KG1 (cell line): ENCODE measurements at regions not wholly inside any gene's neighbourhood (a gene's known extent, or its start where the extent isn't known, plus 50 kb on each side); places are given as distances from the start of the nearest gene placed in this dataset.

Experiments
- DNase-seq: peaks from one replicate; lab custom pipeline; 2025; lab: John Stamatoyannopoulos, UW

DNA sequence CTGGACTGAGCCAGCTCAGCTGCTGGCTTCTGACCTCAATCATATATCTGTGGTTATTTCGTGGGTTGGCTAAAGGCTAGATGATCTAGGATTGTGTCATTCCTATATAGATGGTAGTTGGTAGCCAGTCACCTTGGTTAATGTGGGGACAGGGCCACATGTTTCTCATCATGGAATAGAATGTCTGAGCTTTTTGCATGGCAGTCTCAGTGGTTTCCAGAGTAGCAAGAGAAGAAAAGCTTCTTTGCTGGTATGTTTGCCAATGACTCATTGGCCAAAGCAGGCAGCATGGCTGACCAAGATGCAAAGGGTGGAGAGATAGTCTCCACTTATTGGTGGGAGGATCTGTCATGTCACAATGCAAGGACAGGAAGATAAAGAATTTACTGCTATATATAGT is 746.4 kb upstream of the FLRT2 start:
- DNase-seq = no peak

DNA sequence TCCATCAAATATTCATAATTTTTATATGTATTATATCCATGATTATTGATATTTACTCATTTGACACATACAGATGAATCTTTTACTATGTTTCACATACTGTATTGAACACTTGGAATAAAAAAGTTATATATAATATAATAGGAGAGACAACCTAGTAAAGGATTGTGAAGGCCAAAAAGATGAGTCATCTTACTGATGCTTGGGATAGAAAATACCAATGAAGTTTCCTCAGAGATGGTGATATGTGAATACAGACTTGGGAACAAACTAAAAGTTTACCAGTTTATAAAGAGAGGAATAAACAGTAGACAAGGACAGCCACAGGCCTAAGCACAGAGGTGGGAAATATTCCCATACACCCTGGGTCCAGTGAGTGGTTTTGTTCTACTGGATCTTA is 743.9 kb upstream of the FLRT2 start:
- no peak for DNase-seq

DNA sequence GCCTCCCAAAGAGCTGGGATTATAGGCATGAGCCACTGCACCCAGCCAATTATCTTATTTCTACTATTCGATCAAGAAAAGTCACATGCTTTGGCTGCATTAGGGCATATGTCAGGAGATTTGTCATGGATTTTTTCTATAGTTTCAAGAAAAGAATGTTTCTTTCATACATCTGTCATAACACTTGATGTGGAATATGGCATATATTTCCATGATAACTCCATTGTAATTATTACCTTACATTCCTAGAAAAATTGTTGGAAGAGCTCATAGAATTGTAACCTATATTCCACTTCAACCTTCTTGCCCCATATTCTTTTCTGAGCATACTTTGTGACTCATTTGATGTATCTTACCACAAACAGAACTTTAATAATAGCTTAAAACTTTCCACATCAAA is 740.9 kb upstream of the FLRT2 start:
- DNase-seq = no peak

DNA sequence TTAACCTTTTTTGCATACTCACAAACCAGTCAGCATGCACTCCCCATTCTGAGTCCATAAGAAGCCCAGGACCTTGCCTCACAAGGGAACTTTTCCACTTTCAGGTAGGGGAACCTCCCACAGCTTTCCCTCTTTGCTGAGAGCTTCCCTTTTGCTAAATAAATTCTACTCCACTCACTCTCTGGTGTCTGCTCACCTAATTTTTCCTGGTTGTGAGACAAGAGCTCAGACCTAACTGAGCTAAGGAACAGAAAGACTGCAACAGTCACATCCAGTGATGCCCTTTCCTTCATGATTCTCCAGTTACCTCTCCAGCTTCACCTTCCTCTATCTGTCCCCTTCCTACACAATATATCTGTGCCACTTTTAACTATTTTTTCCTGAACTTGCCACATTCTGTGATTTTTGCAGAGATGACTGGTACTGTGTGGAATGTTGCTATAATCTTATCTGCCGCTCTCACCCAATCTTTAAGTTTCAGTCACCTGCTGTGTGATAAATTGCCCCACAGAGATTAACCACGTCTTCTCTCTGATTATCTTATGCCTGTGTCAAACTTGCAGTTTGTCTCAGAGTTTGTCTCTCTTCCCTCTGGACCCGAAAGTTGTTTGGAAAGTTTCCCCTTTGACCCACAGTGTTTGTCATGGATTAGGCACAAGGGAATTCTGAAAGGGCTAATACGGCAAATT is 737.1 kb upstream of the FLRT2 start:
- no peak for DNase-seq

DNA sequence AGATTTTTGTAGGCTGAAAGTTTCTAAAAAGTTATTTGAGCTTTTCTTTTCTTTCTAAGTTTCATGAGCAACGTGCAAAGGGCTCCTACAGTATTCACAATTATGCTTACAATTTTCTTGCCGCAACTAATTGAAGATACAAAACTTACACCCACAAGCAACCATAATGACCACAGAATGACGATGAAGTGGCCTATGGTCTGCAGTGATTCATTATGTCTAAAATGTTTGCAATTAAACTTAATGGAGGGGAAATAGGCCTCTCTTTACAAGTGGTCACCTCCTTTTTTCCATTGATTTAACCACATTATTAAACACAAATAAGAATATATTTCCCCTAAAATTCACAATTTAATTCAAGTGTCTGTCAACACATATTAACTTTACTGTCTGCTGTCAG is 732.6 kb upstream of the FLRT2 start:
- no peak for DNase-seq

DNA sequence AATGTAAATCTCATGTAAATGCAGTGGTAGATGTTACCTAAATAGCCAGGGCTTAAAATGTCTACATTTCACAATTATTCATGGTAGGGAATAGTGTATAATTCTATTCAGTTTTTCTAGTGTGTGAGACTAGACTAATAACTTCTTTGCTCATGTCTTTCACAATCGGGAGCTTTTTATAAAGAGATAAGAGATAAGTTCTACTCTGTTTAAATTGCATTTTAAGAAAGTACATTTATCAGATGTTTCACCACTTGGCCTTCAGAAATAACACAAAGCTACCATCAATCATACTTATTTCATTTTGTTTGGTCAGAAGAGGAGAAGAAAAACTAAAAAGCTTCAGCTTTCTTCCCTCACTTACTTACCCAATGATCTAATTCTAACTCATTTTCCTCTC is 725.5 kb upstream of the FLRT2 start:
- DNase-seq = no peak

DNA sequence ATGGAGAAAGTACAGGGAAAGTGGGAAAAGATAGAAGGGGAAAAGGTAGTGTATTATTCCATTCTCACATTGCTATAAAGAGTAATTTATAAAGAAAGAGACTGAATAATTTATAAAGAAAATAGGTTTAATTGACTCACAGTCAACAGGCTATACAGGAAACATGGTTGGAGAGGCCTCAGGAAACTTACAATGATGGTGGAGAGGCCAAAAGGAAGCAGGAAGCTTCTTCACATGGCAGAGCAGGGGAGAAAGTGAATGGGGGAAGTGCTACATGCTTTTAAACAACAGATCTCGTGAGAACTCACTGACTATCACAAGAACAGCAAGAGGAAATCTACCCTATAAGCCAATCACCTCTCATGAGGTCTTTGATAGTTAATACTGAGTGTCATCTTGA is 725.0 kb upstream of the FLRT2 start:
- no peak for DNase-seq

DNA sequence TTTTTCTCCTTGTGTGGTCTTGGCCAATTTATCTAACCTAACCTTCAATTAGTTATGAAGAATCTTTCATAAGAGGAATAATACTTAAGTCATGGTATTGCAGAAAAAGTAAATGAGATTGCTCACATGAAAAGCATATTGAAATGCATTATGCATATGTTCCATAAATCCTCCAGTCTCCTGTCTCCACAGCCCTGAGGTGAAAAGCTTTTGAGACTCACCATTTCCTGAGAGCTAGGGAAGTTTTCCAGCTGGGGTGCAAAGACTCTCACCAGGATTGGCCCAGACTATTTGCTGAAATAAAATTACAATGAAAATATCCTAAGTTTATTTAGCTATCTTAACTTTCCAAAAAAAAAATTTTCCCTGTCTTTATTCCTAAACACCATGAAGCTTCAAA is 723.8 kb upstream of the FLRT2 start:
- DNase-seq = no peak

DNA sequence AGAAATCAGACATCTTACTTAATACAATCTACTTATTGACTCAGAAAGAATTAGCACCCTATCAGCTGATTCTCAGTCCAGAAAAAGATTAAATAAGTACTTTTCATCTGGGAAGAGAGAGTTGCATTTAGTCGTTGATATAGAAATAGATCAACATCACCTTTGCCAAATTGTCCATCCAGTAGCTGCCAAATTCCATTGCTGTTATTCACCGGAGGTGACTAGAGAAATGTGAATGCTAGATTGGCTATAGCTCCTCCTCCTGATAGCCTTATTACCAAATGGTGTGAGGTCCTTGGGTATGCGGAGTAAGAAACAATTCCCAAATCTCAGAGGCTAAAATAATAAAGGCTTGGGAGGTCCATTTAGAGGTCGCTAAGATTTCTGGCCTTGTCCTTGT is 723.3 kb upstream of the FLRT2 start:
- no peak for DNase-seq

DNA sequence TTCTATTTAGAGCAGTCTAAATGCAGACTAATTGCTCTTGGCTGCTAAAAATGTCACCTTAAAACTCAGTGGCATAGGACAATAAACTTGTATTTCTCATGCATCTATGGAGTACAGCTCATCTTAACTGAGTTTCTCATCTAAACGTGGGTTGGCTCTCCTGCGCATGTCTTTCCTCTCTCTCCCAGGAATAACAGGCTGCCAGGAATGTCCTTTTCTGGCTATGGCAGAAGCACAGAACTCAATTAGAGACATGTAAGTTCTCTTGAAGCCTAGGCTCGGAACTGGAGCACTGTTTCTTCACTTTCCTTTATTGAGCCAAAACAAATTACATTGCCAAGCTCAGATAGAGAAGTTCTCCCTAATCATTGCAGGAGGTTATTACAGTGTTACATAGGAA is 722.3 kb upstream of the FLRT2 start:
- no peak for DNase-seq

DNA sequence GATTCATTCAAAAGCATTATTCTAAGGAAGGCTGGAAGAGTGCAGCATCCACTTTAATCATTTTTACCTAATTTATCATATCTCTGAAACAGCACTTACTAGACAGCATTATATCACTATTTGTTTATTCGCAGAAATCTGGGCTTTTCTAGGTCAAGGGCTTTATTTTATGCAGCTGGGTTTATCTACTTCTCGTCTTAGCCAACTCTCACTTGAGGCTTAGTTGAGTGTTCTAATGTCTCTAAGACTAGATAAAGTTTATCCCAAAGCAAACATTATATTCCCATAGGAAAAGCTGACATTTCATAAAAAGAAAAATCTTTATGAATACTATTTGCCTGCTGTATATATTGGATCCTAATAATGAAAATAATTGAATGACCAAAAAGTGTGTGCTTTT is 720.8 kb upstream of the FLRT2 start:
- no peak for DNase-seq

DNA sequence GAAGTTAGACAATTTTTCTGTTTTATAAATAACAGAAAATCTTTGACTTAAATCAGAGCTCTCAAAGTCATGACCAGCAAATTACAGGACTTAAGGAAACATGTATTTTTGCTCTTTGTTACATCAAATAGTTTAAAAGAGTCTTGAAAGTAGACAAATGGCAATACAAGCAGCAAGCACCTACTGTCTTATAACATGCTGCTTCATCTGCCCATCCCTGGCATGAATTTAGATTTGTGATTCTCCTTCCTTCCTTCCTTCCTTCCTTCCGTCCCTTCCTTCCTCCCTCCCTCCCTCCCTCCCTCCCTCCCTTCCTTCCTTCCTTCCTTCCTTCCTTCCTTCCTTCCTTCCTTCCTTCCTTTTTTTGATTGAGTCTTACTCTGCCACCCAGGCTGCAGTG is 715.6 kb upstream of the FLRT2 start:
- no peak for DNase-seq

DNA sequence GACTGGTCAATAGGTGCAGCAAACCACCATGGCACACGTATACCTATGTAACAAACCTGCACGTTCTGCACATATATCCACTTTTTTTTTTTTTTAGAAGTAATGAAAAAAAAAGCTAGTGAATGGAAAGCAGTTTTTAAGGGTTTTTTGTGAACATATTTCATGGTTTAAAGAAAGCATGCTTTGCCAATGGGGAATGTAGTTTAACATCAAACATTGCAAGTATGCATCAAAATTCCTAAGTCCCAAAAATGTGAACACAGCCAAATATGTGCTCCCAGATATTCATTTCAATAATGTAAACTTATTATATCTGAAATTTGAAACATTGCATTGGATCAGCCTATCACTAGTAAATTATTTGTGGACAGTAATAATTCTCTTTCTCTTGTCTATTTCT is 710.4 kb upstream of the FLRT2 start:
- DNase-seq = no peak

DNA sequence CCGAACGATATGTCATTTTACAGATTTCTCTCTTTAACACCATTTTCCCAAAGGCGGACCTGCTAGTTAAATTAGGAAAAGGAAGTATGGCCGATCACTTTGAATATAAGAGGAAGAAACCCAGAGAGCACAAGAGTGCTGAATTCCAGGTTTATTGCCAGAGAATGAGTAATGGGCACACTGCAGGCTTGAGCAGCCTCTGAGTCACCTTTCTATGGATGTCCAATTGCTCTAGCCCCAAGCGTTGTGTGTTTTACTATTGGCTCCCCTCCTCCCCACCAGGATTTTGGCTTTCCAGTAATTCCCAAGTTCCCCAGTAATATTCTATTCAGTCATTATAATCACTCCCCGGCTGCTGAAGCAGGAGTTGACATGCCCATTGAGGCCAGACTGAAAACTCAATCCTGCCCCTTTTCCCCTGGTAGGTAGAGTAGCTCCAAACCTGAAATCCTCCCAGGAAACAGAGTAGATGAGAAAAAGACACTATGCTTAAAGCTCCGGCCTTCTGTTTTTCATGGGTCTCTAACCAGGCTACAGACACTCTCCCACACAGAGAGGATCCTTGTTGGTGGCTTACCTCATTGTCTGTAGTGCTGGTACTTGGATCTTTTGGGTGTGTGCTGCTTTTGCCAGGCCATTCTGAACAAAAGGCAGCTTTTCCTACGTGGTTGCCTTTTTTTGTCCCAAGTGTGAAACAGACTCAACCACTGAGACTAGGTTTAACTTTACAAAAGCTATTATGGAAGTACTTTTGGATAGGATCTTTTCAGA is 704.3 kb upstream of the FLRT2 start:
- DNase-seq = no peak

DNA sequence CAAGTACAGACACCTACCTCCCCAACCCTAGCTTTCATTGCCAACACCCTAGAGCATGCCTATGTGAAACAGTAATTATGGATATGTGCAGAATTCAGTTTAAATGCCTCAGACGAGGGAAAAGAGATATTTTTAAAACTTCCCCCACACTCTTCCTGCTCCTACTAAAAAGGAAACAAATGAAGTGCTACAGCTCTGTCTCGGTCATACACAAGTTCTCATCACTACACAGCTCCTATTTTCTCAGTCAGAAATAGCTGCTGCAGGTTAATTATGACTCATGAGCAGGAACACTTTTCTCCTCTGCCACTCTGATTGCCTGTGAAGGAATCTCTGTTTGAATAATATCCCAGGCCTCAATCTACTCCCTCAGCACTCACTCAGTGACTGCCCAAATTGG is 703.6 kb upstream of the FLRT2 start:
- no peak for DNase-seq

DNA sequence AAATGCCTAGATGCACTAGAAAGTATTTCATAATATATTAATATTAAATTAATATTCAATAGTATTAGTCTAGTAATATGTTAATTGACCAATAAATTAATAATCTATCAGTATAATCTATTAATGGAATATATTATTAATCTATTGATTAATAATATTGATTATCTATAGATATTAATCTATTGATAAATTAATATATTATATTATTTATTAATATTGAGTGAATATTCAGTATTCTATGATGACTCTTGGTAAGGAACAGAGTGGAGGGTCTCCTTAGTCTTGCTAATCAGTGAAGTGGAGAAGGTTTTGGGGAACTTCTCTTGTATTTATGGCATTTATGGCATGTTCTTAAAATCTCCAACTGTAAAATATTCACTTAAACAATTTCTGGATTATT is 679.3 kb upstream of the FLRT2 start:
- DNase-seq = no peak

DNA sequence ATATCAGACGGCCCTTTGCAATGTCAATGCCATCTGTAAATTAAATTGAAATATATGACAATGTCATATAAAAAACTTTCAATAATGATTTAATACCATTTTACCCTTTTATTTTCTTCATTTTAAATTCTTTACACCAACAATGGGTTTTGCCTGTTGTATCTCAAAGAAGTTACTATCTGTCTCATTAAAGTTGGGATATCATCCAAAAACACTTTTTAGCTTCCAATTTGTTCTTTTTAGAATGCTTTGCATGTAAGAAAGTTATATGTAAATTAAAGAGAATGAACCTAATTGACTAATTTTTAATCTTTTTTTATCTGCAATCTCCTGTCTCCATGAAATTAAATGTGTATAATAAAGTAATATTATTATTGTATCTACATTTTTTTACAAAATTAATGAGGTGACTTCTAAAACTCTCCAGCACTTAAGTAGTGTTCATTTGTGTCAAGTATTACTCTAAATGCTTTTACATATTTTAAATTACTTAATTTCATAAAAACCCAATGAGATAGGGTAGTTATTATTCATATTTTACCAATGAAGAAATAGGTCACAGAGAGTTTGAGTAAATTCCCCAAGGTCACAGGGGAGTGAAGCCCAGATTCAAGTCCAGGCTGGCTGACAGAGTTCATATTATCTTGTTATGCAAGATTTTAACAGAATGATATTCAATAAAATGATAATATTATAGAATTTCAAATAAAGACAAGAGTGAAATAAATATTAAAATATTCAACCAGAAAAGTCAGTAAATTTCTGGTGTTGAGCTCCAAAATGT is 673.0 kb upstream of the FLRT2 start:
- DNase-seq = no peak

DNA sequence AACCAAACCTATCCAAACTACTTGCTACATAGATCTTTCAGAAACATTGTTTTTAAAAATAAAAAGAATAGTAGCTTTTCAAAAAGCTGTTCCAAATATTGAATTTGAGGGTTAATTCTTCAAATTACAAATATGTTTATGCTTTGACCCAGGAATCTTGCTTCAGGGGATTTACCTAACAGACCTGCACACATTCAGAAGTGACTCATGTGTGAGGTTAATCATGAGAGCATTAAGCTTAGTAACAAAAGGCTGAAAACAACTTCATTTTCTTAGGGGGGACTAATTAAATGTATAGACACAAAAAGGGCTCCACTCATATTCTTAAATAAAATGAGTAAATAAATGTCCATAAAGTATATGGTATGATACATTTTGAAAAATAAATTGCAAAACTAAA is 672.4 kb upstream of the FLRT2 start:
- no peak for DNase-seq

DNA sequence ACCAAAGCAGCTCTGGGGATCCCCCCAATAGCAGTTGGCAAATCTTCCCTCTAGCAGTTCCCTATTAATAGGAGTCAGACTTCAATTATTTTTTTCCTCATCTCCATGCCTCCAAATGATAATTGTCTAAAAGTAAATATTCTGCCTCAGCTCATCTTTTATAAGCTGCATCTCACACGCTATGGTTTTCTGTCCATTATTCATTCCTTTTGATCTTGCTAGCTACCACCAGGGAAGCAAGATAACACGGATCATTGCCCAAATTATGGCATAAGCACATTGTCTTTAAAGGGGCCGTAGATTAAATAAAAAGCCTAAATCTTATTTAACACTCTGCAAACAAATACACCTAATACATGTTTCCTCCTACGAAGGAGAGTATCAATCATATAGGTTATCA is 670.8 kb upstream of the FLRT2 start:
- DNase-seq = no peak

DNA sequence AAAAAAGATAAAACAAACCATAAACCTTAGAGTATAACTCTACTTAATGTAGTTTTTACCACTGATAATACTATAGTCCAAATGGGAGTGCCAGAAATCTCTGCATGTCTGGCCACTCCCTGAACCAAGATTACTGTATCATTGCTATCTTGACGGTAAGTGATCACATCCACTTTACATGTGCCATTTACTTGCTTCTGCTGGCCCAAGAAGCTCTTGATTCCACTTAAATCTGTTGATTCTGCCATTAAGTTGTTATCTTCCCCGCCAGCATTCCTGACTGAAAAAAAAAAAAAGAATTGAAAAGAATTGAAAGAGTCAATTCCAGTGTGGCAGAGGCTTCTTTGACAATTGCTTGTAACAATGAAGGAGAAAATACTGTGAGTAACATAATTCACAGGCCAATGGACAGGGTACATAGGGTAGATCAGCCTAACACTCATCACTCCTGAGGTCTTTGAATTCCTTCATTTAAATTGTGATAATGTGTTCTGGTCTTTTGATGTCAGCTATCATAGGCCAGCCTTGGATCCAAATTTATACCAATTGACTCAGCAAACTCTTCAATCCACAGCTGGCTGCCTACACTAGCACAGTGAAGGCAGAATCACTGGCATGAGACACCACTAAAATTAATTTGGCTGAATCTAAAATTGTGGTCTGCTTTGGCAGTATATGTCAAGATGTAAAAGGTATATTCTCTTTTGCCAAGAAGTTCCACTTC is 665.2 kb upstream of the FLRT2 start:
- no peak for DNase-seq

DNA sequence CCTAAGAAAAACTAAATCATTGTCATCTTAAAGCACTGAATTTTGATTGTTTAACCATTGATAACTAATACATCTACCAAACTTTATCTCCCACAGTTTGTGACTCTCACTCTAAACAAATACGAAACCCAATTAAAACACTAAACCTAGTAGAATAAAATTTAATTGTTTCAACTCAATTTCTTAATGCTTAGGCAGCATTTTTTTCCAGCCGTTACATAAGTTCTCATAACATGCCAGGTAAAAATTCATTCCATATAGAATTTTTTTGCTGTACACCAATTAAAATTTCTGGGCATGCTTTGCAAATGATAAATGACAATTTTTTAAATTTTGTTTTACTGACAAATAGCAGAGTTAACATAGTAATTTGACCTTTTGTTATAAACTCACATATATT is 658.2 kb upstream of the FLRT2 start:
- no peak for DNase-seq

DNA sequence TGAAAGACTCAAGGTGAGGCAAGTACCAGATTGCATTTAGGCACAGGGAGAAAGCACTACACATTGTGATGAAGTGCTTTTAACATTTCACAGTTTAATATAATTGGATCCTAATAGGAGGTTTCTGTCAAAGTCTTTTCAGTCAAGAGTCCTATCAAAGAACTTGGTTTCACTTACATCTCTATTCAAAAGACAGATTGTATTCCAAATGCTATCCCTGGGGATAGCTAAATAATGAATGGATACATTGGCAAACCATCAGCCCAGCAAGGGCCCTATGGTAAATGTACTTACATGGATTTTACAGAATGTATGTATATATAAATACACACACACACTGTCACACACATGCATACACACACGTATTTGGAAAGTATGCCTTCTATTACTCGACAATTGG is 655.5 kb upstream of the FLRT2 start:
- no peak for DNase-seq

DNA sequence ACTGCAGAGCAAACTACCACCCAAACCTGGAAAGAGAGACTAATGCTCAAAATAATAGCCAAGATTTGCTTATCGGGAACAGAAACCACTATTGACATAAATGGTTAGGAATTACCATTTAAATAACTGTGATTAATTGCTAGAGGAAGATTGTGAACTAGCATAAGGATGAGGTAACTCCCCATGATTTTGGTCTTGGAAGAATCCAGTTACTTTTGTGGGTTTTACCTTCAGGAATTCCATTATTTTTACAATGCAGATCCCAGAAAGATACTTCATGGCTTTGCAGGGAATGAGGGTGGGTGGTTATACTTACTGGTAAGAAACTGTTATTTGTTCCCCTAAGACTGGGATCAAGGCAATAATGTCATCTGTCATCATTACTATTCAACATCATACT is 652.9 kb upstream of the FLRT2 start:
- no peak for DNase-seq
